Effector memory CD4-positive, alpha-beta T cell (primary cell): ENCODE measurements at regions not wholly inside any gene's neighbourhood (a gene's known extent, or its start where the extent isn't known, plus 50 kb on each side); places are given as distances from the start of the nearest gene placed in this dataset.

ENCODE experiments used
- DNase-seq, 3 donors: peaks; one replicate each; pipeline ENCODE4 v3.0.0-alpha.2; 2020
- H3K27ac ChIP-seq: 2 replicates; pipeline ENCODE4 v1.7.0; 2013; ENCODE audit warnings: mild to moderate bottlenecking, low read length, moderate library complexity; ENCODE audit not compliant: insufficient read depth, poor library complexity, severe bottlenecking
- H3K27me3 ChIP-seq: replicated peaks from 2 replicates; pipeline ENCODE4 v1.7.0; 2013; ENCODE audit warnings: mild to moderate bottlenecking, low read length; ENCODE audit not compliant: insufficient read depth, control insufficient read depth, poor library complexity, severe bottlenecking
- H3K36me3 ChIP-seq: 2 replicates; pipeline ENCODE4 v1.7.0; 2013; ENCODE audit warnings: mild to moderate bottlenecking, low read length, moderate library complexity; ENCODE audit not compliant: control insufficient read depth, insufficient read depth
- H3K4me1 ChIP-seq: 2 replicates; pipeline ENCODE4 v1.7.0; 2013; ENCODE audit warnings: low read length, mild to moderate bottlenecking; ENCODE audit not compliant: control insufficient read depth, insufficient read depth, poor library complexity, severe bottlenecking
- H3K4me3 ChIP-seq: 2 replicates; pipeline ENCODE4 v1.7.0; 2013; ENCODE audit warnings: low read length, low read depth, mild to moderate bottlenecking; ENCODE audit not compliant: insufficient read depth, poor library complexity, severe bottlenecking
- H3K9me3 ChIP-seq: 2 replicates; pipeline ENCODE4 v1.7.0; 2013; ENCODE audit warnings: mild to moderate bottlenecking, low read length, moderate library complexity; ENCODE audit not compliant: control insufficient read depth

DNA sequence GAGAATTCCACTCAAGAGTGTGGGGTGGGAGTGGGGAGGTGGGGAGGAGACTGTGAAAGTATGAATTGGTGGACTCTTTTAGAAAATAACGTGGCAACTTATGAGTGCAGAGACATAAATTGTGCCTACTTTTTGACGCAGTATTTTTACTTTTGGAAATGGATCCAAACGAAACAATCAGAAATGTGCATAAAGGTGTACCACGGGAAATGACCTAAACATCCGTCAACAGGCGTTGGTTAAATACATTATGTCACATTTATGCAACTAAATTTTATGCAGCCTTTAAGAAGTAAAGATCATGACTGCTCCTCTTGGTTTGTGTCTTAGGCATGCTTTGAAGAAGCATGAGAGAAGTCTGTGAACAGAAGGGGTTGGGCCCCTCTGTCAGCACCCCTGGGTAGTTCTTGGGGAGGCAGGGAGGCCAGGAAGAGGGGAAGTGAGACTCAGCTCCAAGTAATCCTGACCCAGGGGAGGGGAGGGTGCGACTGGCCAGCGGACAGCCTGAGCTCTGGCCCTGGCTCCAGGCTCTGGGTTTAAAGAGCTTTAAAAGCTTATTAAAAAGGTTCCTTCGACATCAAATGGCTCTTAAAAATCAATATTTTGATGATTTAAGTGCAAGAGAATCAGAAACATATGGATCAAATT is 126.4 kb upstream of the HAAO start:
- no peaks in the 10 kb centered on the region for H3K4me1 ChIP-seq
- no peak overlapping the region for H3K4me3 ChIP-seq
- H3K27me3 ChIP-seq: no peaks in the 10 kb centered on the region
- no peak overlapping the region for H3K27ac ChIP-seq
- H3K9me3 ChIP-seq: no peaks in the 10 kb centered on the region
- DNase-seq: no peak
- H3K36me3 ChIP-seq: no peaks in the 10 kb centered on the region

DNA sequence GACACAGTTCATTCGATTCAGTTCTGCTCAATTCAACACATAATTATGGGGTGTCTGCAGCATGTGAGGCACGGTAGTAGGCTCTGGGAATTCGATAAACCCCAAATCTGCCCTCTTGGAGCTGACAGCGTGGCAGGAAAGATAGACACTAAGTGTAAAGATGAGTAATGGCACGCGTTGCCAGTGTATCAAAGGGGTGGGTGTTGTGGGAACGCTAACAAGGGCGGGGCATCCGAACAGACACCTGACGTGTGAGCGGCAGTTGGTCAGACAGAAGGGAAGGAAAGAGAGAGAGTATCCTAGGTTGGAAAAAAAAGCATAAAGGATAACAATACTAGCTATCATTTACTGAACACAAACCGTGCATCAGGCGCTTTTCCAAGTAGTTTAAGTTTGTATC is 125.7 kb upstream of the HAAO start:
- Histone ChIP-seq H3K9me3 (no peaks in the 10 kb centered on the region), H3K36me3 (no peaks in the 10 kb centered on the region), H3K27ac (no peak overlapping the region), H3K4me1 (no peaks in the 10 kb centered on the region), H3K4me3 (no peak overlapping the region), H3K27me3 (no peaks in the 10 kb centered on the region)
- DNase-seq: no peak

DNA sequence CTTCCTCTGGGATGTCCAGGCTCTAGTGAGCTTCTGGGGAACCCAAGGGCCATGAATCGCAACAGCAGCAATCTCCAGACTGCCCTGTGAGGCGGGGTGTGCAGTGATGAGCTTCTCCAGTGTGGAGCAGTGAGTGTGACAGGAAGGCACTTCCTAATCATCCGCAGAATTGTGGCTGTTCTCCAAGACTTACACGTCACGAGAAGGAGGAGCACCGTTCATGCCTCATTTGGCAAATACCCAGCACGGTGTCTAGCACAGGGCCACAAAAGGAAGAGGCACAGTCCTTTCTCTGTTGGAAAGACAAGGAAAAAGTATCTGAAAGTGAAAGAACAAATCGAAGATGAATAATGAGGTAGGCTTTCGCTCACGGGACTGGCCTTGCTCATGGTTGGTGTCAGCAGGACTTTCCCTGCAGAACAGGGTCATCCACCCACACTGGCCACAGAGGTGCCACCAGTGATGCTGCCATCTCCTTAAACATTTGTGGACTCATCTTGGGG is 125.1 kb upstream of the HAAO start:
- no peaks in the 10 kb centered on the region for H3K27me3 ChIP-seq
- H3K9me3 ChIP-seq: no peaks in the 10 kb centered on the region
- H3K36me3 ChIP-seq: no peaks in the 10 kb centered on the region
- H3K27ac ChIP-seq: no peak overlapping the region
- H3K4me1 ChIP-seq: no peaks in the 10 kb centered on the region
- no peak overlapping the region for H3K4me3 ChIP-seq
- no peak for DNase-seq

GRCh38 chr2:42916324-42916723 is 123.9 kb upstream of the HAAO start:
- no peaks in the 10 kb centered on the region for H3K36me3 ChIP-seq
- no peak overlapping the region for H3K4me3 ChIP-seq
- H3K9me3 ChIP-seq: no peaks in the 10 kb centered on the region
- DNase-seq: no peak
- no peaks in the 10 kb centered on the region for H3K27me3 ChIP-seq
- no peak overlapping the region for H3K27ac ChIP-seq
- no peaks in the 10 kb centered on the region for H3K4me1 ChIP-seq

DNA sequence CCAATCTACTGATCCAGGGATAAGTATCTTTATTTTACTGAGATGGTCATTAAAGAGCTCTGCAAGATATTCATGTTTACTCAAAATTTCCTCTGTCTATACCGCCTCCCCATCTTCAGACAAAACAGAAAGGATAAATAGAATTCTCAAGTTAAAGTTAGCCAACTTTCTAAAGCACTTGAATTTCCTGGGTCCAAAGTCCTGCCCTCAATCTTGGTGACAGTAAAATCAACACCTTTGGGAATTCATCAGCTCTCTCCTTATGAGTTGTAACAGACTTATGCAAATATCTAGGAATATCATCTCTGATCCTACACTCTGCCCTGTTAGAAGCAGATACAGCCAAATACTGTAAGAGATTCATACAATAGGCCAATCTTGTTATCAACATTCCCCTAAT is 122.5 kb upstream of the HAAO start:
- no peak for DNase-seq
- H3K27me3 ChIP-seq: no peaks in the 10 kb centered on the region
- no peaks in the 10 kb centered on the region for H3K9me3 ChIP-seq
- no peaks in the 10 kb centered on the region for H3K36me3 ChIP-seq
- H3K4me1 ChIP-seq: no peaks in the 10 kb centered on the region
- H3K4me3 ChIP-seq: no peak overlapping the region
- H3K27ac ChIP-seq: no peak overlapping the region

- Histone ChIP-seq H3K36me3 (no peaks in the 10 kb centered on the region), H3K4me1 (no peaks in the 10 kb centered on the region), H3K27me3 (no peaks in the 10 kb centered on the region), H3K9me3 (no peaks in the 10 kb centered on the region), H3K4me3 (no peak overlapping the region), H3K27ac (no peak overlapping the region)
- no peak for DNase-seq
These were observed 121.9 kb upstream of the HAAO start for GRCh38 chr2:42914314-42914713.

- Histone ChIP-seq H3K36me3 (no peaks in the 10 kb centered on the region), H3K27ac (no peak overlapping the region), H3K4me1 (no peaks in the 10 kb centered on the region), H3K4me3 (no peak overlapping the region), H3K9me3 (no peaks in the 10 kb centered on the region), H3K27me3 (no peaks in the 10 kb centered on the region)
- no peak for DNase-seq
These were observed 121.0 kb upstream of the HAAO start for GRCh38 chr2:42913280-42913878.

- DNase-seq: no peak
- H3K36me3 ChIP-seq: no peaks in the 10 kb centered on the region
- no peaks in the 10 kb centered on the region for H3K4me1 ChIP-seq
- H3K27me3 ChIP-seq: no peaks in the 10 kb centered on the region
- no peak overlapping the region for H3K4me3 ChIP-seq
- H3K27ac ChIP-seq: no peak overlapping the region
- no peaks in the 10 kb centered on the region for H3K9me3 ChIP-seq
These were observed 118.4 kb upstream of the HAAO start for GRCh38 chr2:42910645-42911405.

DNA sequence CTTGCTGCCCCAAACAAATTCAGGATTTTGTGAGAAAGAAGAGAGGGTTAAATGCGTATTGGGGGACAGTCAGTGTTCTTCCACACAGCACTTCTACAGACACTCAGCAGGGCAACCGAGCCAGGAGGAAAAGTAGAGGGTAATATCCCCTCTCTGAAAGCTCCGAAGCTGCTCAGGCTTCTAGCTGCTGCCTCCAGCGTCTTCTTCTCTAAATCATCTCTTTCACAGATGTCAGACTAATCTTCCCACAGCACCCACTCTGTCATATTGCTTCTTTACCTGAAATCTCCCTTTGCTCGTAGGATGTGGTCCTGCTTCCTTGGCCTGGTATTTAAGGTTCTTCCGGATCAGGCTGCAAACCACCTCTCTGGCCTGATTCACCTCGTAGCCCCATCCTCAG is 117.6 kb upstream of the HAAO start:
- no peaks in the 10 kb centered on the region for H3K4me1 ChIP-seq
- no peak overlapping the region for H3K4me3 ChIP-seq
- H3K36me3 ChIP-seq: no peaks in the 10 kb centered on the region

DNA sequence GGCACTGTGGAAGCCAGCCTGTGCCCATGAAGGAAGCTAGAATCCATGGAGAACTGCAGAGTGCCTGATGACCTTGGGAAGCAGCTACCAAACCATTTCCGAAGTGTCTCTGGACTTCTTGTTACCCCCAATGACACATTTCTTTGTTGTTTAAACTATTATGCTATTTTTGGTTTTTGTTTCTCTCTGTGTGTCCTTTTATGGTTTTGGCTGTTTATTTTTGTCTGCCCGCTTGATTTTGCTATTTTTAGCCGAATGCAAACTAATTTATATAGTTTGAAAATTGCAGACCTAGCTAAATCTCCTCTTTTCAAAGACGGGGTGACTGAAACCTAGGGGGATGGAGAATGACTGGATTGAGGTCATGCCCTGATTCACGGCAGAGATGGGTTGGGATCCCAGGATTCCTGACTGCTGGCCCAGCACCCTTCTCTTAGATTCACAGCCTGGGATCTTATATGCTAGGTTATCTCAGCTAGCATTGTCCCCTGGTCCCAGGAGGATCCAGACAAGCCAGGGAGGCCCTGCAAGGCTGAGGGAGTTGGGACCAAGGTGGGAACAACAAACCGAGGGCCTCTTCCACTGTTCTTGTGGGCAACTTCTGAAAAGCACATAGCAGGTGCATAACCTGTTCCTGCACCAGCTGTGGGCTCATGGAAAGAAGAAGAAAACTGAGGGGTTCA is 116.3 kb upstream of the HAAO start:
- Histone ChIP-seq H3K4me3 (no peak overlapping the region), H3K27me3 (no peaks in the 10 kb centered on the region), H3K4me1 (no peaks in the 10 kb centered on the region), H3K9me3 (no peaks in the 10 kb centered on the region), H3K27ac (no peak overlapping the region), H3K36me3 (no peaks in the 10 kb centered on the region)
- DNase-seq: no peak

More for the DNA sequence above, 117.6 kb upstream of the HAAO start:
- H3K27ac ChIP-seq: no peak overlapping the region
- no peak for DNase-seq
- no peaks in the 10 kb centered on the region for H3K27me3 ChIP-seq
- H3K9me3 ChIP-seq: no peaks in the 10 kb centered on the region
